Activated CD4-positive, CD25-positive, alpha-beta regulatory T cell treated with anti-CD3 and anti-CD28 coated beads, Interleukin-2, amount 50 U/mL, for 24 hours (primary cell): ENCODE measurements at regions not wholly inside any gene's neighbourhood (a gene's known extent, or its start where the extent isn't known, plus 50 kb on each side); places are given as distances from the start of the nearest gene placed in this dataset.

Experiments
- ATAC-seq, 2 donors: fragments of 150-1000 bp; cut with Tn5 transposase; one replicate each; pipeline ENCODE4 v1.10.0; 2021; ENCODE audit warnings: mild to moderate bottlenecking in 1 of 2, moderate library complexity in 1 of 2

DNA sequence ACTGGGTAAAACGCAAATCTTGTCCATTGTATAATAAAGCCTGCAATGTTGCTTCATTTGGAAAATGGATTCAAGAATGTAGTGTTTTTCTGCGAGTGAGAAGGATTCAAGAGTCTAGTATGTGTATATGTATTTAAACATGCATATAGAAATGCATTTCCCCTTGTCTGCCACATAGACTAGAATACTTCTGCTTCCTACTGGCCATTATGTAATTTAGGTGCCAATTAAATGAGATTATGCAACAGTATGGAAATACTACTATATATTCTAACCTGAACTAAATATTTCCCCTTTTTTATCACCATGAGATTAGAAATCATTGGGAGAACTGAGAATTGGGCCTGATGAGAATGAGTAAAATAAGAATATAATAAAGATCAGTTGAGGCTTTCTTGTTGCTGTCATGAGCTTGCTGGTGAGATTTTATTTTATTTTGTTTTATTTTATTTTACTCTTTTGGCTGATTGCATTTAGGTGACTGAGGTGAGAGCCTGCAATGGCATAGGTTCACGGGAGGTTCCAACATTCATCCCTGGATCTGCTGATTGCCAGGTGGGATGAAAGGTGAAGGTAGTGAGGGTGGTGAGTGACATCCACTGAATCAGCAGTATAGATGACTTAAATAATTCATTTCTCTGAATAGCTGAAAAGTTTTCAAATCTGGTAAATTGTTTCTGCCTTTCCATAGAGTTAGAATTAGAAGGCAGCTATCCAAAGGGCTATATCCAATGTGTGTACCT is 95.6 kb upstream of the SLC4A4 start:
- ATAC-seq = no peak

DNA sequence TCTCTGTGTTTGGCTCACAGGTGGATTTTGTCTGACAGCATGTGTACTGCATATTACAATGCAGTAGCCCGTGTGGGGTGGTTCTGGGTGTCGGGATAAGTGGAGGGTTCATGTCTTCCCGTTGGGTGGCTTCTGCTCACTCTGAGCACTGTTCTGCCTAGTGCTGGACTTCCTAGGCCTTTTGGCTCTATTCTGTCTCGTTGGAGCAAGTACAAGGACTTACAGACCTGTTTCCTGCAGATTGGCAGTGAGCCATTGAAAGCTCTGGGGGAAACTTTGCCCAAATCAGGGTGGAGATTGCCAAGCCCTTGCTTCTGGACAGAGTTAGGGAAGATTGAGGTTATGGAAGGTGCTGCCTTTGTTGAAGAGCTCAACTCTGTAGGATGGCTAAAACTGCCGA is 91.1 kb upstream of the SLC4A4 start:
- ATAC-seq = no peak

DNA sequence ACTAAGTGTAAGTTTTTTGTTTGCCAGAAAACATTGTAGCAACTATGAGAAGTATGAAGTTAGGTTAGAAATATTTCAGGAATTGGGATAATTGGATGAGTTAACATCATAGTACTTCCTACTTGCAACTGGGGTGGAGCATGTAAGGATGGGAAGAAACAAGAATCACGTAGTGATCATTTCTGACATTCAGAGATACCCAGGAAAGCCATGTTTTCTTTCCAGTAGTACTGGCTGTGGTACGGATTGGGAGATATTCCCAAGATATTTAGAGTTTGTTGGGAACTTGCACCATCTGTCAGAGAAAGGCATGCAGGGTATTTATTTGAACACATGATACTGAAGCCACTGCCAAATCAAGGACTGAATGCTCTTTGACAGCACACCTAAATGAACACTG is 87.6 kb upstream of the SLC4A4 start:
- no peak for ATAC-seq

DNA sequence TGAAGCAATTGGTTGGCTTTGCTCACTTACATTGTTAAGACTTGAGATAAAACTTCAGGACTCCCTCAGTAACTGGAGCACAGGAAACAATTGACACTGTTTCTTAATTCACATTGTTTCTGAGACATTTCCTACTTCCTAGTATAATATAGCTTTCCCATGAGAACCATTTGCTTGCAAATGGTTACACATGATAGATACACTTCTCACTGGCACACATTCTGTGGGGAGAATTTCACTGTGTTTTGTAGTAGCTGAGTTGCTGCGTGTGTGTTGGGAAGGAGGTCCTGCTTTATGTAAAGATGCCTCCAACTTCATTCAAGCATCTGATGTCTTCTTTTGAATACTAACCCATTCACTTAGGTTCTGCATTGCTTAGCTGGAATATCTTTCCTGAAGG is 85.3 kb upstream of the SLC4A4 start:
- ATAC-seq = no peak

DNA sequence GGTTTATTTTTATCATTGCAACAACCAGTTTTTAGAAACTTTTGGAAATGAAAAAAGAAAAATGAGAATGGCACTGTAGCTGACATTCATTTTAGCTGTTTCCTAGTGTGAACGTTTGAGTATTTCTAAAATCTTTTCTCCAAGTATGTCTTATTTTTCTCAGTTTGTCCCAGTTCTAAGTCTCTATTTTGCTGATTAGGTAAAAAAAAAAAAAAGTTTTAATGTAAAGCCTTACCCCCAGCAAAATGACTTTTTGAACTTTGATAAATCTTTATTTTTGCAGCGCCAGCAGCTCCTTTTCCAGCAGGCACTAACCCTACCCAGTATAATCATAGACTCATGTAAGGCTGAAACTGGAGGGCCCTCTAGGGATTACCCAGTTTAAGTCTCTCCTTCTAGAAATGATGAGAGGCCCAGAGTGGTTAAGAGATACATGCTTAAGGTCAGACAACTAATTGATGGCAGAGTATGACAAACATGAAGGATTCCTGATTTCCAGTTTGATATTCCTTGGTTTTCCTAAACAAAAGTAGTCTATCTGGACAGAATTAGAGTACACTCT is 84.3 kb upstream of the SLC4A4 start:
- ATAC-seq = no peak

DNA sequence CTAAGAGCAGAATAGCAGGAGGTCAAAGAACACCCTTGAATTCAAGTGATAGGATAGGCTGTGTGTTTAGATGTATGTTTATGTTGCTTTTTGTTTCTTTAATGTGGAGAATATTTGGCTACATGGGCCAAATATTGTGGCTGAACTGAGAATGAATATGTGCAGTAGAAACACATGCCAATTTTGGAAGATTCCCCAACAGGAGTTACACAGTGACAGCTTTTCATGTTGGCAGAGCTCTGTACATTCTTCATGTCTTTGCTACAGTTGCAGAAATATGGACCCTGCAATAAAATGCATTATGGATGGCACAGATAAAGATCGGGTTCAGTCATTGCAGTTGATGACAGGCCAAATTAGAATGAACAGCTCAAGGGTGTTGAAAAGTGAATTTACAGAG is 82.8 kb upstream of the SLC4A4 start:
- ATAC-seq = no peak

DNA sequence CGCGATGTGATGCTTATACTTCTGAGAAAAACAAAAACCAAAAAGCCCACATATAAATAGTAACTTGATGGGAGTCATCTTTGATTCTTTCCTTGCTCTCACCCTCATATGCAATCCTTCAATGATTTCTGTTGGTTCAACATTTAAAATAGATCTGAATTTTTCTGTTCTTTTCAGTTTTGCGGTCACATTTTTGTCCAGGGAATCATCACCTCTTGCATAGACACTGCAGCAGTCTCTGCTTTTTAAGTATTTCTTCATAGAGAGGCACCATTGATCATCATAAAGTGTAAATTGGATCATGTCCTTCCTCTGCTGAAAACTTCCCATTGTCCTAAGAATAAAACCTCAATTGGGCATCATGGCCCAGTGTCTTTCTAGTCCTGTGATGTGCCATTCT is 81.1 kb upstream of the SLC4A4 start:
- no peak for ATAC-seq

DNA sequence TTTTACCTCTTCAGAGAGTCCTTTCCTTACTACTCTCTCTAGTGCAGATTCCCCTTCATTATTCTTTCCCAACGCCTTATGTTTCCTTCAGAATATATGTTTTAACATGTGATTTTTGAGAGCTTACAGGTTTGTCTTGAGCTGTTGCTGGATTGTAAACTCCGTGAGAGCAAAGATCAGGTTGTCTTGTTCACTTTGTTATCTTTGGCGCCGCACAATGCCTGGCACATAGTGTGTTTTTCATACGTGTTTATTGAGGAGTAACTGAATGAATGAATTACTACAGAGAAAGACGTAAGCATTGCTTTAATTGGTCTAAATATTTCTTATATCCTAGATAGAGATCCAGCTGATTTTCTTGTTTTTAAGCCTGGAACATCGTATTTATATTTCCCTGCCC is 80.5 kb upstream of the SLC4A4 start:
- ATAC-seq = no peak

DNA sequence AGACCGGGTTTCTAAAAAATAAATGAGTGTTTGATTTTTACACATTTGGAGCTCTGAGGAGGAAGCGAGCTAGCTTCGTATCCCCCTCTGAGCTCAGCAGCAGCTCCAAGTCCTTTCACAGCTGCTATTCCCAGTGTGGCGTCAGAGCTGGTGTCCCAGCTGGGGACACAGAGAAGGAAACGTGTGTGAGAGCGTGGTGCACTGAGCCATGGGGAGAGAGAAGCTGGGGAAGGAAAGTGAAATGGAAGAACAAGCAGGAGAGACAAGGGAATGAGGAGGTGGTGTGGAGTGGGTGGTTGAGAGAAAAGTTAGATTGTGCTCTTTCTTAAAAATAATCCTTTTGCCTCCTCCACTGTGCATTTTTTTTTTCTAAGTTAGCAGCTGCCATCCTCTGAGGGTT is 79.5 kb upstream of the SLC4A4 start:
- no peak for ATAC-seq

DNA sequence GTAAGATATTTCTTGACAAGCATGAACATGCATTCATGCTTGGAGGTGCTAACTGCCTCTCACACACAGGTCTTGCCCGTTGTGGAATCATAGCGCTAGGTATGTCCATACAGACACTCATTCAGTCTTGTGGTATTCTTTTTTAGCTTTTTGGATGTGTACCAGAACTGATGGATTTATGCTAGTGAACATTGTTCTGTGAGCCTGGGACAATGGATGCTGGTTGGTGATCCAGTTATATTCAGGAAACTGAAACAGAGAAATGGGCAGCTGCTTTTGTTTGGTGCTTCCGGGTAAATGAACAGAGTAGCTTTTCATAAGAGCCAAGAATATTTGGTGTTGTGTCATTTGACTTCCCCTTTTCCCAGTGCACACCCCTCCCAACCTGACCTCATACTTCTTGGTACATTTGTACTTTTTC is 78.9 kb upstream of the SLC4A4 start:
- ATAC-seq = no peak

DNA sequence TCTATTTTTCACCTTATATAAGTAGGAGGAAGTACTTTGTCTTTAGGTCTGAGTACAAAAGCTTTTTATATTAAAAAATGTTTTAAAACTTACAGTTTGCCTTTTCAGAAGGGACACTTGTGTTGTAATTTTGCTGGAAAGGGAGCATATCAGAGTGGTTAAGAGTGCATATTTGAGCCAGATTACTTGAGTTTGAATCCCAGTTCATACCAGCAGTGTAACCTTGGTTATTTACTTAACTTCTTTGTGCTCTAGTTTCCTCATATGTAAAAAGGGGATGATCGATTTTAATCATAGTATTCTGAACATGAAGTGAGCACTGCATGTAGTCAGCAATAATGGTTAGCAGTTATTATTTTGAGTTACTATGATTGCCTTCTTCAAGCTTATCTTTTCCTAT is 78.3 kb upstream of the SLC4A4 start:
- no peak for ATAC-seq

DNA sequence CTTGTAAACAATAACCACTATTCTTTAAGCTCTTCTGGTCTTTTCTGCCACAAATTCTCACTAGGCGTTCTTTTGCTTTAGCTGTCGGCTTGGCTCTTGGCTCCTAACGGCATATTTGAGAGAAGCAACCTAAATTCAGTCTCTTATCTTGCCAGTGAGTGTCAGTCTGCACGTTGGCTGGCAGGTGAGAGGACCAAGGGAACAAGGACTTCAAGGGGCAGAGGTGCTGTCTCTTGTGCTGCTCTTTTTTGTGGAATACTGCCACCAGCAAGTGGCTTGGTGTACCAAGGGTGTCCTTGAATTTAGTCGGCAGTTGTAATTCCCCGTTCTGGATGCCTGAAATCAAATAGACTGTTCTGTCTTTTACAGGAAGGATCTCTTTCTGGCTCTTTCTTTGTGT is 77.8 kb upstream of the SLC4A4 start:
- ATAC-seq = no peak

DNA sequence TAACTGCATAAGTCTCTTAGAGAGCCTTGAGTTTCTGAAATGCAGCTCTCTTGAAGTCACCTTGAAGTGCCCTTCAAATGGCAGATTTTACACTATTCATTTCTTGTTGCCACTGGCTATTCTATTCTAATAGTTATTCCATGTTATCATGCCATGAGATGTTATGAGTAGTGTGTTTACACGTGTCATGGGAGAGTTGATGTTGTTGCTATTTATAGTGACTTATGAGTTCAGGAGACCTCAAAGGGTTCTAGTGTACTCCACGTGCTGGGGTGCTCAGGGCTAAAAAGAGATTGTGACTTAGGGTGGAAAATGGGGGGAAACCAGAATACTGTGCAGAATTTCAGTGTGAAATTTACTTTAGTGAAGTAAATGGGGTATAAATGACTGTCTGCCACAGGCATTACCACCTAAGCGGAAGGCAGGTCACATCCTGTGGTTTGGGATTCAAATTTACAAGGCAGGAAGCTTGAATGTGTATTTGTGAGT is 77.1 kb upstream of the SLC4A4 start:
- no peak for ATAC-seq

DNA sequence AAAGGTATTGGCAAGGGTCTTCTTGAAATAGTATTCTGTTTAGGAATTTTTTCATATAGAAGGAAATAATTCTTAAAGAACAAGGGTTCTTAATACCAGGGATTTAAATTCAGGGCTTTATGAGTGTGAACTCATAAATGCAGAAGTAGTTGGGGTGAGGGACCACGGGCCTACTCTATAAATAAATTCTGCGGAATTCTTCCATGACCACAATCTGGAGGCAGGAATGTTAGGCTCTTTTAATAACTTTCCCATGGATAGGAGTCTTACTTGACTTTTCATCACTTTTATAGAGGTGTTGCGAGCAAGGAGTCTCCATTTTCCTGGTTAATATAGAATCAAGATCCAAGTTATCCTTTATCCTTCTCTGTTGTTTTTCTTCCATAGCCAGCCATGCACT is 76.7 kb upstream of the SLC4A4 start:
- ATAC-seq = no peak

DNA sequence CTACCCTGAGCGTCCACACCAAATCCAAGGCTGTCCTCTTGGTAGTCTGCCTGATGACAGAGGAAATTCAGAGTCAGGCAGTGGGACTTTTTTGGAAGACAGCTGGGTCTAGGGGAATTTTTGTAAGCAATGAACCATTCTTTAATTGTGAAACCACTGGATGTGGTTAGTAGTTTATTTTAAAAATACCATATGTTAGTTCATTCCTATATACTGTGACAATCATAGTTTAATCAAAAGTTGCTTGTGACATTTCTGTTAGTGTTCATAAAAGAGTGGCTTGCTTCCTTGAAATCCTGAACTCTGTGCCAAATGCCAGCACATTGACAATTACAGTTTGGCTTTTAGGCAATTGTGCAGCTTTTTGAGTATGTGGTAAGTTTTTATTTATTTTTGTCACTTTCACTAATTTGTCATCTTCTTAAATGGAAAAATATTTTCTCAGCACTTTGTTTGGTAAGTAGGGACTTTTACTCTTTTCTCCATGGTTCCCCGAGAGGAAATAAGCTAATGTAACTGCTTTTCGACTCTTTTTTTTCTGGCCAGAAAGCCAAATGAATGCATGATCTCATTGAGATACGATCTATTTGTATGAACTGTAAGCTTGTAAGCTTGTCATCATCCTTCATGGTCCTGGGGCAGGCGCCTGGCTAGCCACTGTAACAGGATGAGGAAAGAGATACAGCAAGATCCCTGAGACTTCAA is 72.6 kb upstream of the SLC4A4 start:
- no peak for ATAC-seq

DNA sequence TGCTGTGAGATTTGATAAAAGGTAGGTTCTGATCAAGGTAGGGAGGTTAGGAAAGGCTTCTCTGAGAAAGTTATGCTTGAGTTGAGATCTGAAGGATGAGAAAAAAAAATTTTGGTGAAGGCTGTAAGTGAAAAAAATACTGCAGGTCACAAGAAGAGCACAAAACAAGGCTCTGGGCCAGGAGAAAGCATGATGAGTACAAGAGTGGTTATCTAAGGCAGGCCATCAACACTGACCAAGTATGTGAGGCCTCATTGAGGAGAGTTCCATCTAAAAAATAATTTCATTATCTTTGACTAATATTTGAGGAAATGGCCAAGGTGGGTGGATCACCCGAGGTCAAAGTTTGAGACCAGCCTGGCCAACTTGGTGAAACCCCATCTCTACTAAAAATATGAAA is 71.6 kb upstream of the SLC4A4 start:
- ATAC-seq = no peak

DNA sequence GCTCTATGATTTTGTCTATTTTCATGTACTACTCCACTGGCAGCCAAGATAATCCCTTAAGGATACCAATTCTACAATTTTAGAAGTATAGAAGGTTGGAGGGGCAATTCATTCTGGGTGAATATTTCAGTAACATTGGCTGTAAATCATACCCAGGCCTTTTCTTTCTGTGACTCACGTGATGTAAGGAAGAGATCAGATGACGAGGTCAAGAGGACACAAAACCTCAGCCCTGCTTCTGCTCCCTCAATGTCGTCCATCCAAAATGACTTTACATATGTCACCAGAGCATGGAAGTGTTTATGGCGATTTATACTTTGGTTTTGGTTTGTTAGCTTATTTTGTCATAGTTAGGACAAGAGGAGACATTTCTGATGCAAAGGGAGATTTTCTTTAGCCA is 70.7 kb upstream of the SLC4A4 start:
- ATAC-seq = no peak

DNA sequence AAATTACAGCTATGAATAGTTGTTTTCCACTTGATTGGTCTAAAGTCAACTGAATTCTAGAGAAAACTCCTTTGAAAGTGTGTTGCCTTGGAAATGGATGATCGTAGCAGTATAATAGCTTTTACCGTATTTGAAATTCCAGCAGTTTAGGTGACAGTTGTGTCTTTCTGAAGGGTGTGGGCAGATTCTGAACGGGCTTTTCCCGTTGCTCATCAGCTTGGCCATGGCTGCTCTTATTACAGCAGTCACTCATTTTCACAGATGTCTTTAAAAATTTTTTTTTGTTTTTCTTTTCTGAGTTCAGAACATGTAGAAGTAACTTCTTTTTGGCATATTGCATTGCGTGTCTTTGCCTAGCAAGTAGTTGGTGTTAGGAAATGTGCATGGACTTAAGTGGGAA is 69.6 kb upstream of the SLC4A4 start:
- no peak for ATAC-seq

DNA sequence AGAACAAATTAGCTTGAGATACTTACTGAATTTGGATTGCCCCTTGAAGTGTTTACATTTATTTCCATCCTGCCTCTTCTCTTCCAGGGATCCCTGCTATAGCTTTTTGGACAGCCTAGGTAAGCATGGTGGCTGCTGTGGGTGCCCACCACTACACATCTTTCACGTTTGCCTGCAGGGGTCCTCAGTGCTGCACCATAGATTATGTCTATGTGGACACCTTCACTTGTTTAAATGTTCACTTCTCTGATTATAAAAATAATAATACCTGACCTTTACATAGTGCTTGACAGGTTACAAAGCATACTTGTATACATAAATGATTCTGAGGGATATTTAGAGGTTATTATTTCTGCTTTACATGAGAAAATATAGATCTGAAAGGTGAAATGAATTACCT is 67.9 kb upstream of the SLC4A4 start:
- no peak for ATAC-seq

DNA sequence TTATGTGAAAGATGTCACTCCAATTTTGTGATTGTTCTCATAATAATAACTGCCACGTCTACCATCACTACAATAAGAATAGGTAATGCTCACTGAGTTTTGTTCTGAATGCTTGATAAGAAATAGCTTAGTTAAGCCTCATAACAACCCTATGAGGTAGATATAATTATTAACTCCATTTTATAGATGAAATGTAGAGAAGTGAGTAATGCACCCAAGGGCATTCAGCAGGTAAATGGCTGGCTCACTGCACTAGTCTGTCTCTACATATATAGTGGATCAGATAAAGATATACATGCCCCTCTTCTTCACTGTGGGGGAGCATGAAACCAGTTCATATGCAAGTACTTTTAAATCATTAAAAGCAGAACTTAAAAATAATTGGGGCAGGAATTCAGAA is 65.8 kb upstream of the SLC4A4 start:
- no peak for ATAC-seq

DNA sequence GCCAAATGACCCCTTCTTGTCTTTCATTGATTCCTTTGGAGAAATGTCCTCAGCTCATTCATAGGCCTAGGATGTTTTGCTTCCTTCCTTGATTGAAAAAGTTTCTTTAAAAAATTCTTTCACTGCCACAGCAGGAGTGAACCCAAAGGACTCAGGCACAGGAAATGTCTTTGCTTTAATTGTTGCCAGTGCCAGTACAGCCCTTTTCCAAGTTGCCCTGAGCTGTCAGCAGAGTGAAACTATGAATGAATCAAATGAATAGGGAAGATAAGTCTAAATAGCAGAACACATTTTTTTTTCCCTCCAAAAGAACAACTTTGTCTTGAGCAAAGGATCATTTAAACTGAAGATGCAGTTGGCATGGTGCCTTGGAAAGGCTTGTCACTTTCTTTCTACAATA is 63.8 kb upstream of the SLC4A4 start:
- ATAC-seq = no peak

DNA sequence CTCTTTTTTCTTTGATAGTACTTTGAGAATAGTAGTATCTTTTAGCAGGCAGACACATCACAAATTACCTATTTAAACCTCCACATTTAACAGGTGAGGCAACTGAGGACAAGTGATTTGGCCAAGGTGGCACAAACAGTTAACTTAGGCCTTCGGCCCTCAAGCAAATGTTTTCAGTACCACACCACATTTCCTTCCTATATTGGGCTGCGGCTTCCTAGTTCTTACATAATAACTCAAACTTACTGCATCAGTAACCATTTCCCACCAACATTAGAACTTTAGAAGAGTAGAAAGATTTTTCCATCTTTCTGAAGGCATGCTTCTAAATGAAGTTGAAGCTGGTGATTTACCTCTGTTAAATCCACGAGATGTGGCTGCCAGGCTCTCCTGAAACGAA is 63.2 kb upstream of the SLC4A4 start:
- ATAC-seq = no peak

DNA sequence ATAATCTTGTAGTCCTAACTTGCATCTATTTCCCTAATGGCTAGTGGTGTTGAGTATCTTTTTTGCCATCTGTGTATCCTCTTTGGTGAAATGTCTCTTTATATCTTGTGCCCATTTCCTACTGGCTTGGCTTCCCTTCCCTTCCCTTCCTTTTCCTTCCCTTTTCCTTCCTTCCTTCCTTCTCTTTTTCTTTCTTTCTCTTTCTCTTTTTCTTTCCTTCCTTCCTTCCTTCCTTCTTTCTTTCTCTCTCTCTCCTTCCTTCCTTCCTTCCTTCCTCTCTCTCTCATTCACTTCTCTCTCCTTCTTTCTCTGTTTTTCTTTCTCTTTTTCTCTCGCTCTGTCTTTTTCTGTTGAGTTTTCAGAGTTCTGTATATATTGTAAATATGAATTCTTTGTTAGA is 61.5 kb upstream of the SLC4A4 start:
- ATAC-seq = no peak

DNA sequence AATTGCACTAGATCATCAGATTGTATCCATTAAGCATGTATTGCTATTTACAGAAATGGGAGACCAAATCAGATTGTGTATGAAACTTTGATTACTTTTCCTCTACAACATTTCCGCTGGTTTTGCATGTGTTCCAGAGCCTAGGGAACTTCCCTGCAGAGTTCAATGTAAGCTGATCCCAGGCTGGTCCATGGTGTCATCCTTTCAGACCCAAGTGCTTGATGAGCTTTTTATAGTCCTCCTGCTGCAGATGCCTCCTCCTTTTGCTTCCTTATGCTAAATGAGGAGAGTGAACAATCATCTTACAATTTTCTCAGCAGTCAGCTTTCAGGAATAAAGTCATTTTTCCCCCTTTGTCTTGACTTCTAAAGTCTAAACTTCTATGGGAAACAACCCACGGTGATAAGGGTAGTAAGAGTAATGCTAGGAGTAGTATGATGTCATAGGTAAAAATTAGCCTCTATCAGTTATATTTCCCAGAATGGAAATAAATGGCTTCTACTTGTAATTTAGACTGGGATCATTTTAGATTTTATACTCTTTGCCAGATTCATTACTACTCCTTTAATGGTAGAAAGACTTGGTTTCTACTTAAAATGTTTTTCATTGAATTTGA is 55.1 kb upstream of the SLC4A4 start:
- no peak for ATAC-seq
